ENCODE measurements at regions not wholly inside any gene's neighbourhood (a gene's known extent, or its start where the extent isn't known, plus 50 kb on each side); places are given as distances from the start of the nearest gene placed in this dataset.

GRCh38 chr11:134642206-134642605 lies 230.2 kb upstream of the B3GAT1 start:
- Histone ChIP-seq H3K36me3 (ENCODE audit: control insufficient read depth, insufficient read depth, low read length) (no peaks in the 10 kb centered on the region), H3K27me3 (ENCODE audit: control insufficient read depth, insufficient read depth, low read length) (peaks cover 11% of the 10 kb centered on the region), H3K4me3 (ENCODE audit: low read depth in 2 of 2, low read length in 2 of 2) (no peak overlapping the region), H3K9me3 (ENCODE audit: control insufficient read depth, insufficient read depth, low read depth, low read length) (no peaks in the 10 kb centered on the region), H3K27ac (ENCODE audit: low read length) (no peak overlapping the region), H3K4me1 (ENCODE audit: control insufficient read depth, insufficient read depth, low read length) (no peaks in the 10 kb centered on the region)
- in situ Hi-C loops (cut with HindIII; ENCODE audit: low pct_unique_long_range_greater_than_20kb, low sequenced_read_pairs) = no loop called here
- POLR2A ChIA-PET = no interaction called here
- CTCF ChIA-PET = no interaction called here
- BruUV-seq (replicated peaks) = no TSS peak
- TF ChIP-seq TCF7L2 (IDR thresholded peaks at IDR 0.05; ENCODE audit: low read depth, low read length) (no peak), CTCF (IDR thresholded peaks at IDR 0.05) (no peak), SIN3A (IDR thresholded peaks at IDR 0.05; ENCODE audit: borderline replicate concordance, insufficient read depth, low read depth, low read length) (no peak), REST (IDR thresholded peaks at IDR 0.05; ENCODE audit: insufficient read depth in 1 of 2, low read depth in 2 of 2, low read length in 1 of 2) (no peak), POLR2AphosphoS5 (IDR thresholded peaks at IDR 0.05; ENCODE audit: low read depth, low read length) (no peak)
- ATAC-seq (no peak), DNase-seq (ENCODE audit: low read depth, low spot score) (no peak)
- intact Hi-C loops (cut with micrococcal nuclease; ENCODE audit: unreplicated experiment) = no loop called here

- POLR2A ChIA-PET = no interaction called here
- no peaks in the 10 kb centered on the region for H3K9me3 ChIP-seq (ENCODE audit: control insufficient read depth, insufficient read depth, low read depth, low read length)
- H3K27me3 ChIP-seq (ENCODE audit: control insufficient read depth, insufficient read depth, low read length) = peaks cover 11% of the 10 kb centered on the region
- DNase-seq (ENCODE audit: low read depth, low spot score) (no peak), ATAC-seq (no peak)
- TF ChIP-seq SIN3A (IDR thresholded peaks at IDR 0.05; ENCODE audit: borderline replicate concordance, insufficient read depth, low read depth, low read length) (no peak), POLR2AphosphoS5 (IDR thresholded peaks at IDR 0.05; ENCODE audit: low read depth, low read length) (no peak), TCF7L2 (IDR thresholded peaks at IDR 0.05; ENCODE audit: low read depth, low read length) (no peak), REST (IDR thresholded peaks at IDR 0.05; ENCODE audit: insufficient read depth in 1 of 2, low read depth in 2 of 2, low read length in 1 of 2) (no peak), CTCF (IDR thresholded peaks at IDR 0.05) (no peak)
- in situ Hi-C loops (cut with HindIII; ENCODE audit: low pct_unique_long_range_greater_than_20kb, low sequenced_read_pairs) (no loop called here), intact Hi-C loops (cut with micrococcal nuclease; ENCODE audit: unreplicated experiment) (no loop called here)
- H3K36me3 ChIP-seq (ENCODE audit: control insufficient read depth, insufficient read depth, low read length) = no peaks in the 10 kb centered on the region
- H3K4me3 ChIP-seq (ENCODE audit: low read depth in 2 of 2, low read length in 2 of 2) = no peak overlapping the region
- no TSS peak for BruUV-seq (replicated peaks)
- no peaks in the 10 kb centered on the region for H3K4me1 ChIP-seq (ENCODE audit: control insufficient read depth, insufficient read depth, low read length)
- CTCF ChIA-PET = no interaction called here
- no peak overlapping the region for H3K27ac ChIP-seq (ENCODE audit: low read length)
Observed at GRCh38 chr11:134640971-134641968, 229.2 kb upstream of the B3GAT1 start.

Measured in Panc1 (cell line).